Heart left ventricle (tissue), 16 donors: ENCODE measurements at regions not wholly inside any gene's neighbourhood (a gene's known extent, or its start where the extent isn't known, plus 50 kb on each side); places are given as distances from the start of the nearest gene placed in this dataset.

ENCODE experiments used
- ATAC-seq, 4 donors: fragments of 200-7000 bp; cut with Tn5 transposase; one replicate each; pipeline ENCODE4 v1.9.1; 2020 to 2022; ENCODE audit warnings: moderate library complexity in 4 of 4, mild to moderate bottlenecking in 3 of 4, moderate number of reproducible peaks in 1 of 4
- DNase-seq, 5 donors: peaks; one replicate each; pipeline ENCODE4 v3.0.0-alpha.2; 2020
- H3K27ac ChIP-seq, 12 donors: fragments of 200-600 bp; sonication (generic) in 4 of 12; one replicate each; pipeline versions ENCODE4 v1.5.0 to v1.8.0; 2016 to 2022; ENCODE audit warnings: mild to moderate bottlenecking in 2 of 12
- H3K27me3 ChIP-seq, 9 donors: fragments of 200-600 bp; sonication (generic) in 2 of 9; one replicate each; pipeline versions ENCODE4 v1.5.1 to v1.8.0; 2016 to 2022; ENCODE audit warnings: mild to moderate bottlenecking in 3 of 9
- H3K36me3 ChIP-seq, 9 donors: fragments of 200-600 bp; sonication (generic) in 2 of 9; one replicate each; pipeline versions ENCODE4 v1.5.0 to v1.8.0; 2018 to 2022; ENCODE audit warnings: mild to moderate bottlenecking in 2 of 9
- H3K4me1 ChIP-seq, 12 donors: fragments of 200-600 bp; sonication (generic) in 4 of 12; one replicate each; pipeline versions ENCODE4 v1.5.0 to v1.8.0; 2016 to 2022; ENCODE audit warnings: mild to moderate bottlenecking in 3 of 12
- H3K4me3 ChIP-seq, 12 donors: fragments of 200-600 bp; sonication (generic) in 4 of 12; one replicate each; pipeline versions ENCODE4 v1.5.0 to v1.8.0; 2017 to 2022; ENCODE audit warnings: mild to moderate bottlenecking in 9 of 12, moderate library complexity in 4 of 12
- H3K9me3 ChIP-seq, 12 donors: fragments of 200-600 bp; sonication (generic) in 4 of 12; one replicate each; pipeline versions ENCODE4 v1.5.0 to v1.8.0; 2016 to 2022; ENCODE audit warnings: mild to moderate bottlenecking in 1 of 12
- POLR2A ChIP-seq, 2 donors: fragments of 450-650 bp; IDR thresholded peaks; one replicate each; pipeline ENCODE4 v1.6.1; 2017; ENCODE audit warnings: antibody characterized with exemption in 2 of 2, mild to moderate bottlenecking in 2 of 2, moderate library complexity in 2 of 2
- WGBS, 4 donors: extraction: QIAGEN DNeasy Blood & Tissue Kit in 2 of 4; methylation state at CpG; one replicate each; pipeline versions ENCODE4 v1.1.5 to v1.1.7; 2013 to 2018; 5-methylcytosine and 5-hydroxymethylcytosine counted together
- intact Hi-C, 10 donors: fragments of 100-400 bp; cut with DNase I; formaldehyde crosslinking; loops; one replicate each; pipeline versions ENCODE4 v1.11.1 to v1.14.2; 2022
- TF ChIP-seq, protein P1 (sequence below), 12 donors: fragments of 200-600 bp; sonication (generic) in 4 of 12; IDR thresholded peaks; one replicate each; pipeline versions ENCODE4 v1.5.0 to v1.8.0; 2018 to 2022; ENCODE audit warnings: antibody characterized with exemption in 12 of 12, mild to moderate bottlenecking in 5 of 12
- donor health status: ischemic (EF 13 %, LVEDD 7.1; RV severe dilation, severe dysfunction).
- donor health status: healthy with polysubstance abuse.
- donor health status: DM: no; HTN: yes; CAD: no.
- donor health status: DM: no; HTN: no; CAD: no.
- donor health status: ischemic (EF 25% LVEDD 6.9; RV normal size, moderate dysfunction).
- donor health status: ischemic (EF 25% LVEDD 5.7; RV mildly dilated, moderate dysfunction).
- donor health status: healthy.
- donor health status: DM: yes; HTN: yes; CAD: no.
- donor health status: ischemic (EF 35%, LVEDD 5.7; RV mildly dilated, moderate dysfunction).
- donor health status: nonischemic (EF 11% LVEDD 7.7; RV severe dilation, severe dysfunction).
- donor health status: DM: yes; HTN: yes; CAD: no.
- donor health status: PGD.
- donor health status: ischemic (EF 29% LVEDD 5.4; RV normal size, mild dysfunction).
- donor health status: nonischemic (EF 23%, LVEDD 6.1; RV moderate dilation, normal function).

DNA sequence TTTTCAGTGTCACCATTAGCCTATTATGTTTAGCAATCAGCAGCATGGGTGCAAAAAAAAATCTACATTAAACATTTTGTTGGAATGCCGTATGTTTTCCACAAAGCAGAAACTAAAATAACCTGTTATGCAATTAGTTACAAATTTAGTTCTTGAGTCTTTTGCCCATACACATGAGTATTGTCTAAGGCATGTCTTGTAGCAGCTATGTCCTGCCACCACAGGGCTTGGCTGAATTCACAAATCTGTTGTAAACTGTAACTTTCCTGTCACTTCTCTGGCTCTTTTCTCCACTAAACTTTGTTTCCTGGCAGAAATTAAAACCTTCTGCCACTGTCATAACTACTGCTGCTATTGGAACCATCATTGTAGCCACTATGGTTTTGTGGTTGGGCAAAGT is 277.9 kb upstream of the SPRY2 start:
- intact Hi-C loops, result no loop called here
- WGBS, 4 donors, result 3 to 65% (median 61%) methylated on average over 1 of the region's 1 CpG
- no peak for TF ChIP-seq POLR2A (IDR thresholded peaks at IDR 0.05)
- TF ChIP-seq, protein P1, sequence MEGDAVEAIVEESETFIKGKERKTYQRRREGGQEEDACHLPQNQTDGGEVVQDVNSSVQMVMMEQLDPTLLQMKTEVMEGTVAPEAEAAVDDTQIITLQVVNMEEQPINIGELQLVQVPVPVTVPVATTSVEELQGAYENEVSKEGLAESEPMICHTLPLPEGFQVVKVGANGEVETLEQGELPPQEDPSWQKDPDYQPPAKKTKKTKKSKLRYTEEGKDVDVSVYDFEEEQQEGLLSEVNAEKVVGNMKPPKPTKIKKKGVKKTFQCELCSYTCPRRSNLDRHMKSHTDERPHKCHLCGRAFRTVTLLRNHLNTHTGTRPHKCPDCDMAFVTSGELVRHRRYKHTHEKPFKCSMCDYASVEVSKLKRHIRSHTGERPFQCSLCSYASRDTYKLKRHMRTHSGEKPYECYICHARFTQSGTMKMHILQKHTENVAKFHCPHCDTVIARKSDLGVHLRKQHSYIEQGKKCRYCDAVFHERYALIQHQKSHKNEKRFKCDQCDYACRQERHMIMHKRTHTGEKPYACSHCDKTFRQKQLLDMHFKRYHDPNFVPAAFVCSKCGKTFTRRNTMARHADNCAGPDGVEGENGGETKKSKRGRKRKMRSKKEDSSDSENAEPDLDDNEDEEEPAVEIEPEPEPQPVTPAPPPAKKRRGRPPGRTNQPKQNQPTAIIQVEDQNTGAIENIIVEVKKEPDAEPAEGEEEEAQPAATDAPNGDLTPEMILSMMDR (IDR thresholded peaks at IDR 0.05), result no peak
- no peaks in the 10 kb centered on the region for H3K4me1 ChIP-seq
- ATAC-seq (no peak), DNase-seq (no peak)
- no peak overlapping the region for H3K27ac ChIP-seq
- H3K36me3 ChIP-seq, result no peaks in the 10 kb centered on the region
- no peak overlapping the region for H3K4me3 ChIP-seq
- no peaks in the 10 kb centered on the region for H3K27me3 ChIP-seq
- no peaks in the 10 kb centered on the region for H3K9me3 ChIP-seq

DNA sequence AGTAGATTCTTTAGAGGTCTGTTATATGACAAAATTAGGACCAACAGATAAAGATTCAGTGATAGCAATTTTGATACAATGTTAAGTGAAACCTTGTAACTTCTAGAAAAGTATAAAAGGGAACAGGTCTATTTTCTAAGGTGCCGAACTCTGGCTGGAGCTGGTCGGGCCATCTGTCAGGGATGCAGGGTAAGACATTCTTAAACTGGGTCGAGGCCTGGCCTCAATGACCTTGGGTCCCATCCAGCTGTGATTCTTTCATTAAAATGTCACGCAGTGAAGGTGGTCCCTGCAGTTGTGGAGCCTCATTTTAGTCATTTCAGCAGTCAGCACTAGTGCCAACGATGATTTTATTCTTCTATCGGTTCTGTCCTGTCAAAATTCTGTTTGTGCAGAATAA is 271.9 kb upstream of the SPRY2 start:
- TF ChIP-seq POLR2A (IDR thresholded peaks at IDR 0.05), result no peak
- TF ChIP-seq, protein P1 (IDR thresholded peaks at IDR 0.05), result no peak
- Histone ChIP-seq H3K27ac (peak overlapping the region in 5 of 12 donors; percentile 7 to 47 (median 28)), H3K36me3 (no peaks in the 10 kb centered on the region), H3K27me3 (no peaks in the 10 kb centered on the region), H3K4me1 (peaks cover 0 to 13% (median 0%) of the 10 kb centered on the region in 12 donors), H3K9me3 (no peaks in the 10 kb centered on the region), H3K4me3 (no peak overlapping the region)
- DNase-seq (peak in 1 of 5 donors; percentile 21), ATAC-seq (no peak)
- intact Hi-C loops, result no loop called here
- 66 to 76% (median 71%) methylated on average over 6 of the region's 6 CpGs for WGBS, 4 donors

DNA sequence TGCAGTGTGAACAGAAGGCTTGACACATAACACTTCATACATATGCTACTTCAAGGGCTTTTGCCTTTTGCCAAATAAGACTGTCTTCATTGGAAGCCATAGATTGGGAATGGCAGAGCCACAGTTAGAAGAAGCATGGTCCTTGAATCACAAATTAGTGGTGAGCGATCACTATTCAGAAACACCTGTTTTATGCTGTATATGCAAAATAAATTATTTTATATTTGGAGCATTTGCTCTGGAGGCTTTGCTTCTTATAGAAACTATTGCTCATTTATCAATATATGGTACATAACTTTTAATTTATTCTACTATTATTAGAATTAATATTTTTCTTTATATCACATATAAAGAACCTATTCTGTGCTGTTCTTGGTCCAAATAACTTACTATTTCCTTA is 270.4 kb upstream of the SPRY2 start:
- 92 to 100% (median 98%) methylated on average over 1 of the region's 1 CpG for whole genome bisulfite sequencing, 4 donors
- TF ChIP-seq POLR2A (IDR thresholded peaks at IDR 0.05), result no peak
- TF ChIP-seq, protein P1 (IDR thresholded peaks at IDR 0.05), result no peak
- intact Hi-C loops, result no loop called here
- ATAC-seq (no peak), DNase-seq (no peak)
- Histone ChIP-seq H3K27me3 (no peaks in the 10 kb centered on the region), H3K4me1 (peaks cover 0 to 19% (median 0%) of the 10 kb centered on the region in 12 donors), H3K4me3 (no peak overlapping the region), H3K36me3 (no peaks in the 10 kb centered on the region), H3K27ac (peak overlapping the region in 1 of 12 donors; percentile 16), H3K9me3 (no peaks in the 10 kb centered on the region)

DNA sequence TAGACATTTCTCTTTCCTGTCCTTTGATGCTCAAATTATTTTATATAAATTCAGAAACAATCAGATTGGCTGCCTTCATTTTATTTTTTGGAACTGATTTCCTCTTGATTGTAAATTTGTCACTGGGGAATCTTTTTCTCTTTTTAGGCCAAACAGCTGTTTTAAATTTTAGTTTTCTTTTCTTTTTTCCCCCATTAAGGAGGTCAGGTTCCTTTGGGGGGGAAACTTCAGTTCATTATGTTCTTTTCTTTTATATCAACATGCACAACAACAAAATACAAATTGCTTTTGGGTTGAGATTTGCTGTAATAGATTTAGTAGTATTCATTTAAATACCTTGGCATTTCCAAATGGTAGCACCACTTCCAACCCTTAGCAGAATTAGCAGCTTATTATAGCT is 264.8 kb upstream of the SPRY2 start:
- TF ChIP-seq POLR2A (IDR thresholded peaks at IDR 0.05), result no peak
- TF ChIP-seq, protein P1 (IDR thresholded peaks at IDR 0.05), result no peak
- ATAC-seq, result no peak
- DNase-seq, result no peak
- intact Hi-C loops, result loop anchor here in 1 of 10 donors (10.0 kb wide), 1 partner anchor 131 kb away; no protein-coding TSS in a partner anchor
- Histone ChIP-seq H3K4me3 (no peak overlapping the region), H3K27me3 (no peaks in the 10 kb centered on the region), H3K4me1 (peaks cover 0 to 18% (median 0%) of the 10 kb centered on the region in 12 donors), H3K9me3 (no peaks in the 10 kb centered on the region), H3K36me3 (no peaks in the 10 kb centered on the region), H3K27ac (peak overlapping the region in 10 of 12 donors; percentile 13 to 63 (median 54))
